ENCODE measurements at regions not wholly inside any gene's neighbourhood (a gene's known extent, or its start where the extent isn't known, plus 50 kb on each side); places are given as distances from the start of the nearest gene placed in this dataset.

DNA sequence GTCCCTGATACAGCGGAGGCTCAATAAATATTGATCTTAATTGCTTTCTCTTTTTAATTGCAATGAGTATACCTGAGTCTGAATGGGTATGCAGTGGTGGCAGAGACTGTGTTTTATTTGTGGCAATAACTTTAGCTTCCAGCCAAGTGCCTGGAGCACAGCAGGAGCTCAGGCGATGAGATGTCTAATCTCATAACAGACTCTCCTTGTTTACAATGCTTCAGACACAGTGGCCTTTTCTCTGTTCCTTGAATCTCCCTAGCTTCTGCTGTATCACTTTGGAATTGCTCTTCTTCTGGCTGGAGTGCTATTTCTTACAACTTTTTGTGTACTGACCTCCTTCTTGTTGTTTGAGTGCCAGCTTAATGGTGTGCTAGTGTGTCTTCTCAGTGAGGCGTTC lies 91.5 kb upstream of the UNC5C start:
- Histone ChIP-seq H3K79me2 (ENCODE audit: insufficient read depth, low read length) (no peaks in the 10 kb centered on the region), H2AFZ (ENCODE audit: low read depth, low read length, poor library complexity, severe bottlenecking) (no peak overlapping the region), H3K9me2 (ENCODE audit: insufficient read depth) (no peaks in the 10 kb centered on the region), H3K4me3 (replicated peaks in 1 of 2; ENCODE audit: low read depth in 1 of 2, low read length in 2 of 2) (no peak overlapping the region), H3K27ac (ENCODE audit: low read depth, low read length) (no peak overlapping the region), H3K36me3 (ENCODE audit: control insufficient read depth in 1 of 2, insufficient read depth in 2 of 2, low read length in 2 of 2) (no peaks in the 10 kb centered on the region), H3K4me1 (ENCODE audit: control insufficient read depth in 1 of 2, insufficient read depth in 2 of 2, low read length in 2 of 2) (no peaks in the 10 kb centered on the region), H3K9me3 (ENCODE audit: control insufficient read depth in 1 of 2, insufficient read depth in 1 of 2, low read depth in 1 of 2, low read length in 2 of 2) (no peaks in the 10 kb centered on the region), H3K9ac (ENCODE audit: low read length) (no peak overlapping the region), H3K4me2 (ENCODE audit: low read length) (no peak overlapping the region), H3K27me3 (ENCODE audit: insufficient read depth, low read length) (no peaks in the 10 kb centered on the region), H4K20me1 (ENCODE audit: insufficient read depth) (no peaks in the 10 kb centered on the region)
- POLR2A ChIA-PET, result no interaction called here
- intact Hi-C loops (cut with micrococcal nuclease), result no loop called here
- no peak for ATAC-seq
- BruUV-seq (replicated peaks), result no TSS peak
- RAD21 ChIA-PET (ENCODE audit: low non-redundant PET in 1 of 2, low total read pairs in 2 of 2, uncharacterized antibody in 2 of 2, unreplicated experiment in 2 of 2), result no interaction called here
- DNase-seq (ENCODE audit: low read depth, low spot score), result no peak
- TF ChIP-seq ZFX (IDR thresholded peaks at IDR 0.05) (no peak), TCF7L2 (IDR thresholded peaks at IDR 0.05; ENCODE audit: borderline replicate concordance, extremely low read depth, insufficient read depth, insufficient read length) (no peak), FOSL1 (IDR thresholded peaks at IDR 0.05; ENCODE audit: low read depth) (no peak), SRF (IDR thresholded peaks at IDR 0.05; ENCODE audit: low read depth) (no peak), CBX3 (IDR thresholded peaks at IDR 0.05; ENCODE audit: low read depth) (no peak), EZH2 (IDR thresholded peaks at IDR 0.05) (no peak), EZH2phosphoT487 (IDR thresholded peaks at IDR 0.05; ENCODE audit: borderline replicate concordance) (no peak), SP1 (IDR thresholded peaks at IDR 0.05; ENCODE audit: low read depth) (no peak), JUND (IDR thresholded peaks at IDR 0.05) (no peak), POLR2A (IDR thresholded peaks at IDR 0.05; ENCODE audit: borderline replicate concordance, extremely low read depth, insufficient read depth, insufficient read length) (no peak), CEBPB (IDR thresholded peaks at IDR 0.05; ENCODE audit: low read depth) (no peak), RAD21 (IDR thresholded peaks at IDR 0.05; ENCODE audit: low read depth) (no peak), ELF1 (IDR thresholded peaks at IDR 0.05; ENCODE audit: borderline replicate concordance, low read depth) (no peak)
- TF ChIP-seq, protein P1, sequence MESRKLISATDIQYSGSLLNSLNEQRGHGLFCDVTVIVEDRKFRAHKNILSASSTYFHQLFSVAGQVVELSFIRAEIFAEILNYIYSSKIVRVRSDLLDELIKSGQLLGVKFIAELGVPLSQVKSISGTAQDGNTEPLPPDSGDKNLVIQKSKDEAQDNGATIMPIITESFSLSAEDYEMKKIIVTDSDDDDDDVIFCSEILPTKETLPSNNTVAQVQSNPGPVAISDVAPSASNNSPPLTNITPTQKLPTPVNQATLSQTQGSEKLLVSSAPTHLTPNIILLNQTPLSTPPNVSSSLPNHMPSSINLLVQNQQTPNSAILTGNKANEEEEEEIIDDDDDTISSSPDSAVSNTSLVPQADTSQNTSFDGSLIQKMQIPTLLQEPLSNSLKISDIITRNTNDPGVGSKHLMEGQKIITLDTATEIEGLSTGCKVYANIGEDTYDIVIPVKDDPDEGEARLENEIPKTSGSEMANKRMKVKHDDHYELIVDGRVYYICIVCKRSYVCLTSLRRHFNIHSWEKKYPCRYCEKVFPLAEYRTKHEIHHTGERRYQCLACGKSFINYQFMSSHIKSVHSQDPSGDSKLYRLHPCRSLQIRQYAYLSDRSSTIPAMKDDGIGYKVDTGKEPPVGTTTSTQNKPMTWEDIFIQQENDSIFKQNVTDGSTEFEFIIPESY (IDR thresholded peaks at IDR 0.05; ENCODE audit: extremely low read depth, insufficient replicate concordance, low read length), result no peak
- TF ChIP-seq, protein P2, sequence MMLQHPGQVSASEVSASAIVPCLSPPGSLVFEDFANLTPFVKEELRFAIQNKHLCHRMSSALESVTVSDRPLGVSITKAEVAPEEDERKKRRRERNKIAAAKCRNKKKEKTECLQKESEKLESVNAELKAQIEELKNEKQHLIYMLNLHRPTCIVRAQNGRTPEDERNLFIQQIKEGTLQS (IDR thresholded peaks at IDR 0.05), result no peak
- CTCF ChIA-PET, result no interaction called here
